ENCODE measurements at regions not wholly inside any gene's neighbourhood (a gene's known extent, or its start where the extent isn't known, plus 50 kb on each side); places are given as distances from the start of the nearest gene placed in this dataset.

- TF ChIP-seq CTCF (IDR thresholded peaks at IDR 0.05) (no peak), POLR2A (IDR thresholded peaks at IDR 0.05) (no peak)
Observed at GRCh38 chr2:239454507-239454906, 53.7 kb upstream of the HDAC4 start.
